Mesendoderm (in vitro differentiated cells): ENCODE measurements at regions not wholly inside any gene's neighbourhood (a gene's known extent, or its start where the extent isn't known, plus 50 kb on each side); places are given as distances from the start of the nearest gene placed in this dataset.

ENCODE experiments used
- DNase-seq: peaks from one replicate; pipeline ENCODE4 v3.0.0; 2013
- H2AK5ac ChIP-seq: 2 replicates; pipeline ENCODE4 v1.6.1; 2013; ENCODE audit warnings: low read length, inconsistent platforms
- H2BK120ac ChIP-seq: 2 replicates; pipeline ENCODE4 v1.6.1; 2013; ENCODE audit warnings: low read depth, mild to moderate bottlenecking, low read length, moderate library complexity, mixed read lengths
- H2BK15ac ChIP-seq: replicated peaks from 2 replicates; pipeline ENCODE4 v1.6.1; 2013; ENCODE audit warnings: low read depth, mild to moderate bottlenecking, moderate library complexity
- H2BK5ac ChIP-seq: 2 replicates; pipeline ENCODE4 v1.6.1; 2013; ENCODE audit warnings: low read length, inconsistent platforms
- H3K18ac ChIP-seq: 2 replicates; pipeline ENCODE4 v1.6.1; 2013; ENCODE audit warnings: mild to moderate bottlenecking, low read length, mixed read lengths
- H3K23ac ChIP-seq: one replicate; pipeline ENCODE4 v1.6.1; 2013; ENCODE audit warnings: low read length
- H3K27ac ChIP-seq: 2 replicates; pipeline ENCODE4 v1.5.1; 2013; ENCODE audit warnings: low read depth, mild to moderate bottlenecking, inconsistent platforms, low read length, moderate library complexity
- H3K27me3 ChIP-seq: 2 replicates; pipeline ENCODE4 v1.6.1; 2013; ENCODE audit warnings: low read length, control low read depth, mild to moderate bottlenecking, inconsistent platforms; ENCODE audit not compliant: insufficient read depth, poor library complexity
- H3K36me3 ChIP-seq: 2 replicates; pipeline ENCODE4 v1.6.1; 2013; ENCODE audit warnings: low read length, inconsistent platforms; ENCODE audit not compliant: control insufficient read depth, insufficient read depth
- H3K4ac ChIP-seq: one replicate; pipeline ENCODE4 v1.6.1; 2013; ENCODE audit warnings: low read depth, mild to moderate bottlenecking, low read length, moderate library complexity
- H3K4me1 ChIP-seq: 2 replicates; pipeline ENCODE4 v1.6.1; 2013; ENCODE audit warnings: low read depth, low read length, inconsistent platforms; ENCODE audit not compliant: control insufficient read depth
- H3K4me2 ChIP-seq: 2 replicates; pipeline ENCODE4 v1.6.1; 2013; ENCODE audit warnings: low read length
- H3K4me3 ChIP-seq: 2 replicates; pipeline ENCODE4 v1.5.1; 2013; ENCODE audit warnings: mild to moderate bottlenecking, low read length
- H3K56ac ChIP-seq: one replicate; pipeline ENCODE4 v1.6.1; 2013; ENCODE audit warnings: low read length
- H3K79me1 ChIP-seq: 2 replicates; pipeline ENCODE4 v1.6.1; 2013; ENCODE audit warnings: low read length, inconsistent platforms
- H3K79me2 ChIP-seq: 2 replicates; pipeline ENCODE4 v1.6.1; 2013; ENCODE audit warnings: mild to moderate bottlenecking, low read length; ENCODE audit not compliant: control insufficient read depth, insufficient read depth
- H3K9ac ChIP-seq: 2 replicates; pipeline ENCODE4 v1.6.1; 2013; ENCODE audit warnings: low read length, inconsistent platforms
- H4K5ac ChIP-seq: one replicate; pipeline ENCODE4 v1.6.1; 2013; ENCODE audit warnings: low read length
- H4K8ac ChIP-seq: one replicate; pipeline ENCODE4 v1.6.1; 2013; ENCODE audit warnings: low read depth, mild to moderate bottlenecking, control low read depth, low read length, moderate library complexity
- WGBS: extraction: QIAGEN DNeasy Blood & Tissue Kit; methylation state at CpG from one replicate; pipeline ENCODE4 v1.1.7; 2013; ENCODE audit warnings: low lambda C conversion rate, missing lambda C conversion rate; ENCODE audit not compliant: insufficient coverage; ENCODE audit errors: extremely low coverage; 5-methylcytosine and 5-hydroxymethylcytosine counted together

DNA sequence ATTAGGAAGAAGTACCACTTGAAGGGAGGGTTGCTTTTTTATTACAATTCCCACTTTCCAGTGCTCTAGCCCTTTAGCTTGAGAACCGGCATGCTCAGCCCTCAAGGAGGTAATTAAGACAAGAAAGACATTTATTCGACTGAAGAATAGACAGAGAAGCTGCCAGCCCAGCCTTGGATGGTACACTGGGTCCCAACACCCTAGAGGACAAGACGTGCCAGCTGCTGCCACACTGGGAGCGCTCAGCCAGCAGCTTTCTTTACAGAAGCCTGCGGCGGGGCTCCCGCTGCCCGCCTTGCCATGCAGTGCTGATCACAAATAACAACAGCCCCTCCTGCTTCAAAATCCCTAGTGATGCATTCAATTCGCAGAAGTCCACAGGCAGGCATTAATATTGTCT lies 746.3 kb upstream of the RAB6C start:
- Histone ChIP-seq H3K27me3 (no peaks in the 10 kb centered on the region), H3K23ac (no peak overlapping the region), H2BK15ac (no peak overlapping the region), H2BK5ac (no peak overlapping the region), H4K8ac (no peak overlapping the region), H3K27ac (no peak overlapping the region), H3K79me2 (no peaks in the 10 kb centered on the region), H3K4me1 (no peaks in the 10 kb centered on the region), H3K36me3 (no peaks in the 10 kb centered on the region), H3K79me1 (no peaks in the 10 kb centered on the region), H3K4me2 (no peak overlapping the region), H4K5ac (no peak overlapping the region), H3K4me3 (no peak overlapping the region), H3K4ac (no peak overlapping the region), H2BK120ac (no peak overlapping the region), H3K9ac (no peak overlapping the region), H3K18ac (no peak overlapping the region), H2AK5ac (no peak overlapping the region), H3K56ac (no peak overlapping the region)
- no peak for DNase-seq
- no CpG with 5 or more reads among the region's 9 CpGs for WGBS

DNA sequence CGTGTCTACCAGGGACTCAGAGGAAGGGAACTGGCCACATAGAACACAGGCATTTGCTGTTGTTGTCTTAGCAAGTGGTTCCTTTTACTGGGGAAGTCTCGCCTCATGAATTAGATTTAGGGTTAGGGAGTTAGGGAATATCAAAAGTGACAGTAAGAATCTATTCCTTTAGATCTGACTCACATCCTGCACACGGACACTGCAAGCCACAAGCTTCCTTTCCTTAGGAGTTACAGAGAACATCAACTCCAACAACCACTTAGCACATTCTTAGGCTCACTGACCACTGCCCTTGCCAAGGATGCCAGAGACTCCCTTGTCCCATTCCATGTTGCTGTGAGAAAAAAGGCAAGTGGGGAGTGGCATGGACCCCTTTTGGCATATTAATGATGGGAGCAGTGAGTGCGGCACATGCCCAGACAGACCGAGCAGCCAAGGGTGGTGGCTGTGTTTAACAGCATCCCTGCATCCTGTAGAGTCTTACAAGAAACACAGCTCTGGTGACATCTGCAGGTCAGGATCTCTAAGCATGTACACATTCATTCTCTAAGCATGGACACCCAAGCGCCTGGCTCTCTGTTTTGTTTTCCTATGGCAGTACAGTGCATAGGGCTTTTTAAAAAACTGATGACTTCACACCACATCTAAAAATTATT lies 745.6 kb upstream of the RAB6C start:
- Histone ChIP-seq H2AK5ac (no peak overlapping the region), H3K56ac (no peak overlapping the region), H3K79me1 (no peaks in the 10 kb centered on the region), H4K8ac (no peak overlapping the region), H3K23ac (no peak overlapping the region), H2BK5ac (no peak overlapping the region), H2BK15ac (no peak overlapping the region), H2BK120ac (no peak overlapping the region), H3K79me2 (no peaks in the 10 kb centered on the region), H3K36me3 (no peaks in the 10 kb centered on the region), H3K27ac (no peak overlapping the region), H3K4me2 (no peak overlapping the region), H3K4me3 (no peak overlapping the region), H3K4ac (no peak overlapping the region), H4K5ac (no peak overlapping the region), H3K27me3 (no peaks in the 10 kb centered on the region), H3K18ac (no peak overlapping the region), H3K4me1 (no peaks in the 10 kb centered on the region), H3K9ac (no peak overlapping the region)
- no CpG with 5 or more reads among the region's 6 CpGs for WGBS
- peak; percentile 38 for DNase-seq

DNA sequence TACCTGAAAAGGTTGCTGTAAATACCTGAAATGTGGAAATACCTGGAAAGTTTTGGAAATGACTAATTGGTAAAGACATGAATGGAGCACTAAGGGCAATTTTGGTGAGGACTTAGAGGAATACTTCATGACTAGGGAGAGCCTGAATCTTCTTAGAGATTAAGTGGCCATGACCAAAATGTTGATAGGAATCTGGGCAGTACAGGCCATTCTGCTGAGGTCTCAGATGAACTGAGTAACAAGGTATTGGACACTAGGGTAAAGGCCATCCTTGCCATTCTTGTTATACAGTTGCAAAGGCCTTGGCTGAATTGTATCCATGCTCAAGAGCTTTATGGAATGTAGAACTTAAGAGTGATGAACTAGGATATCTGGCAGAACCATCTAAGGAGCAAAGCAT lies 742.9 kb upstream of the RAB6C start:
- Histone ChIP-seq H3K79me2 (no peaks in the 10 kb centered on the region), H2BK5ac (no peak overlapping the region), H3K18ac (no peak overlapping the region), H3K4me1 (no peaks in the 10 kb centered on the region), H3K4ac (no peak overlapping the region), H3K23ac (no peak overlapping the region), H3K4me2 (no peak overlapping the region), H2AK5ac (no peak overlapping the region), H3K9ac (no peak overlapping the region), H3K36me3 (no peaks in the 10 kb centered on the region), H3K27me3 (no peaks in the 10 kb centered on the region), H2BK15ac (no peak overlapping the region), H4K8ac (no peak overlapping the region), H3K79me1 (no peaks in the 10 kb centered on the region), H2BK120ac (no peak overlapping the region), H3K56ac (no peak overlapping the region), H4K5ac (no peak overlapping the region), H3K4me3 (no peak overlapping the region), H3K27ac (no peak overlapping the region)
- DNase-seq, result no peak

DNA sequence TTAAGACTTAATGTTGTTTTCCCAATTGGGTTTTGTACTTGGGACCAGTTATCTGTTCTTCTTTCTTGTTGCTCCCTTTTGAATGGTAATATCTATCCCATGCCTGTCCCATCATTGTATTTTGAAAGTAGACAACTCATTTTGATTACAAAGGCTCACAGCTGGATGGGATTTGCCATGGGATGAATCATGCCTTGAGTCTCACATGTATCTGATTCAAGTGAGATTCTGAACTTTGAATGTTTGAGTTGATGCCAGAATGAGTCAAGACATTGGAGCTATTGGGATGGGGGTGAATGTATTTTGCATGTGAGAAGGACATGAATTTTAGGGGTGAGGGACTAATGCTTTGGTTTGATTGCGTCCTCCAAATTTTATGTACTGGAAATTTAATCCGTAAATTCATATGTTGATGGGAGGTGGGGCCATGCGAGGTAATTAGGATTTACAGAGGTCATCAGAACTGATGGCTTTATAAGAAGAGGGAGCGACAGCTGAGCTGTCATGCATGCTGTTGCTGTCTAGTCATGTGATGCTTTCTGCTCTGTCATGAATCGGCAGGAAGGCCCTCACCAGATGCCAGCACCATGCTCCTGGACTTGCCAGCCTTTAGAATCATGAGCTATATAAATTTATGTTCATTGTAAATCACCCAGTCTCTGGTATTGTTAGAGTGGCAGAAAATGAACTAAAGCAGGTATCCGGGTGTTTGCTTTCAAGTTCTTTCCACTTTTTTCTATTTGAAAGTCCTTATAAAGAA lies 741.3 kb upstream of the RAB6C start:
- H2BK5ac ChIP-seq, result no peak overlapping the region
- no peak overlapping the region for H3K27ac ChIP-seq
- H2BK120ac ChIP-seq, result no peak overlapping the region
- no peak overlapping the region for H3K56ac ChIP-seq
- H4K5ac ChIP-seq, result no peak overlapping the region
- no peak overlapping the region for H3K23ac ChIP-seq
- H4K8ac ChIP-seq, result no peak overlapping the region
- no peaks in the 10 kb centered on the region for H3K79me1 ChIP-seq
- no peak overlapping the region for H3K4me2 ChIP-seq
- no peak overlapping the region for H2AK5ac ChIP-seq
- no CpG with 5 or more reads among the region's 6 CpGs for WGBS
- no peak for DNase-seq
- no peak overlapping the region for H3K4me3 ChIP-seq
- no peaks in the 10 kb centered on the region for H3K36me3 ChIP-seq
- H3K79me2 ChIP-seq, result no peaks in the 10 kb centered on the region
- H3K4me1 ChIP-seq, result no peaks in the 10 kb centered on the region
- H3K18ac ChIP-seq, result no peak overlapping the region
- no peak overlapping the region for H2BK15ac ChIP-seq
- H3K9ac ChIP-seq, result no peak overlapping the region
- H3K27me3 ChIP-seq, result no peaks in the 10 kb centered on the region
- H3K4ac ChIP-seq, result no peak overlapping the region

DNA sequence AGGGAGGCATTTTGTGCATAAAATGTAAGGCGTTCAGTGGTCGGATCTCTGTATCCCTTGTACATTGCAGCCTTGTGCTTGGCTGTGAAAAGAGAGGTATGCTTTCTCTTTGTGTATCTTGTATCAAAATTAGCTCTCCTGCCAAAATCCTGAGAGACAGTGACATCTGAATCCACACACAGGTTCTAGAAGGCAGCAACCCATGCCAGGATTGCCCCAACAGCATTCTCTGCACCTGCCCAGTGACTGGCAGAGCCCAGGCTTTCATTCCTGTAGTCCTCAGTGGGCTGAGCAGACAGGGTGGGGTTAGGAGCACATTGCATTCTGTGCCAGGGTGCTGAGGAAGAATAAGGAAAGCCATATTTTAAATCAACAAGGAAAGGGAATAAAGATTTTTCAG lies 740.3 kb upstream of the RAB6C start:
- Histone ChIP-seq H4K5ac (no peak overlapping the region), H2BK5ac (no peak overlapping the region), H2AK5ac (no peak overlapping the region), H3K27ac (no peak overlapping the region), H3K4ac (no peak overlapping the region), H3K27me3 (no peaks in the 10 kb centered on the region), H3K18ac (no peak overlapping the region), H2BK120ac (no peak overlapping the region), H3K56ac (no peak overlapping the region), H3K36me3 (no peaks in the 10 kb centered on the region), H3K4me1 (no peaks in the 10 kb centered on the region), H2BK15ac (no peak overlapping the region), H3K4me2 (no peak overlapping the region), H3K79me1 (no peaks in the 10 kb centered on the region), H3K79me2 (no peaks in the 10 kb centered on the region), H3K23ac (no peak overlapping the region), H3K4me3 (no peak overlapping the region), H4K8ac (no peak overlapping the region), H3K9ac (no peak overlapping the region)
- no CpG with 5 or more reads among the region's 2 CpGs for WGBS
- no peak for DNase-seq

DNA sequence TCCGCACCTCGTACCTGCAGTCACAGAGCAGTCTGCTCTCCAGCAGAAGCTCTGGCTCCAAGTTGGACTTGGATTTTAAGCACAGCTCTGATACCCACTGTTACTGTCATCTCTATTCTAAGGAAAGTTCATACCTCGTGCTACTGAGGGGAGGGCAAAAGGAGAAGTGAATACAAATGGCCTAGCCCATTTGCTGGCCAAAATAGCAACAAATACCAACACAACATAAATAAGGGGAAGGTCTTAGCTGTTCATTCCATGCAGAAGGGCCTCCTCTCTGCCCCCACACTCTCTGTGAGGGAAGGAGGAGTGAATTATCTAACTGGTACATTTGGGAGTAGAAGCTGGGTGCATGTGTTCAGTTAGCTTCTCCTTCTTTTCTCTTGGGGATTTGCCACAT lies 739.4 kb upstream of the RAB6C start:
- no peak overlapping the region for H3K23ac ChIP-seq
- H3K4me1 ChIP-seq, result no peaks in the 10 kb centered on the region
- no peak overlapping the region for H2BK120ac ChIP-seq
- no peak overlapping the region for H4K8ac ChIP-seq
- H3K4me3 ChIP-seq, result no peak overlapping the region
- H4K5ac ChIP-seq, result no peak overlapping the region
- H3K27me3 ChIP-seq, result no peaks in the 10 kb centered on the region
- no peak overlapping the region for H3K4me2 ChIP-seq
- no peak overlapping the region for H2BK5ac ChIP-seq
- H3K9ac ChIP-seq, result no peak overlapping the region
- H3K79me1 ChIP-seq, result no peaks in the 10 kb centered on the region
- H3K36me3 ChIP-seq, result no peaks in the 10 kb centered on the region
- no peak overlapping the region for H3K4ac ChIP-seq
- no peaks in the 10 kb centered on the region for H3K79me2 ChIP-seq
- H2AK5ac ChIP-seq, result no peak overlapping the region
- H3K56ac ChIP-seq, result no peak overlapping the region
- no CpG with 5 or more reads among the region's 3 CpGs for WGBS
- no peak overlapping the region for H3K18ac ChIP-seq
- DNase-seq, result no peak
- no peak overlapping the region for H3K27ac ChIP-seq
- no peak overlapping the region for H2BK15ac ChIP-seq
